Fibroblast of pulmonary artery (primary cell): ENCODE measurements at regions not wholly inside any gene's neighbourhood (a gene's known extent, or its start where the extent isn't known, plus 50 kb on each side); places are given as distances from the start of the nearest gene placed in this dataset.

Experiments used
- DNase-seq: peaks from one replicate; pipeline ENCODE4 v3.0.0-alpha.2; 2010; ENCODE audit warnings: low read depth
- H3K4me3 ChIP-seq: replicated peaks from 2 replicates; pipeline ENCODE4 v1.5.1; 2011; ENCODE audit warnings: low read depth, mild to moderate bottlenecking, control low read depth, low read length, moderate library complexity
- TF ChIP-seq, protein P1 (sequence below): IDR thresholded peaks from 2 replicates; pipeline ENCODE4 v1.5.1; 2011; ENCODE audit warnings: mild to moderate bottlenecking, control low read depth, low read length, inconsistent platforms; ENCODE audit errors: missing control alignments

DNA sequence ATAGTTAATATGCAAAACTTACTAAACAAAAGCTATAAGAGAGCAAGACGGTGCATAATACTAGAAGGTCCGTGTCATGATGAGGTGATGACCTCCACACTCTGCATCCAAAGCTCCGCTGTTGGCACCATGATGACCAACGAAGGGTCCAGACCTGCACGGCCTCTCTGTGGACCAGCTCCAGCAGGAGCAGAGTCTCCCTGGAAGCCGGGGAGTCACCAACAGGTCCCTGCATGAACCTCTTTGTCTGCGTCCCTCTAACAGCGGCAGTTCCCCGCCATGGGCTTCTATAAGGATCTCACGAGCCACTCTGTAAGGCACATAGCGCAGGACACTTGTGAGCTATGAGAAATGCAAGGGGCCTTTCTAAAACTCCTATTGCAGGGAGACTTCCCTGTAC is 517.3 kb downstream of the BRD1 start:
- no peak overlapping the region for H3K4me3 ChIP-seq
- DNase-seq = no peak
- TF ChIP-seq, protein P1, sequence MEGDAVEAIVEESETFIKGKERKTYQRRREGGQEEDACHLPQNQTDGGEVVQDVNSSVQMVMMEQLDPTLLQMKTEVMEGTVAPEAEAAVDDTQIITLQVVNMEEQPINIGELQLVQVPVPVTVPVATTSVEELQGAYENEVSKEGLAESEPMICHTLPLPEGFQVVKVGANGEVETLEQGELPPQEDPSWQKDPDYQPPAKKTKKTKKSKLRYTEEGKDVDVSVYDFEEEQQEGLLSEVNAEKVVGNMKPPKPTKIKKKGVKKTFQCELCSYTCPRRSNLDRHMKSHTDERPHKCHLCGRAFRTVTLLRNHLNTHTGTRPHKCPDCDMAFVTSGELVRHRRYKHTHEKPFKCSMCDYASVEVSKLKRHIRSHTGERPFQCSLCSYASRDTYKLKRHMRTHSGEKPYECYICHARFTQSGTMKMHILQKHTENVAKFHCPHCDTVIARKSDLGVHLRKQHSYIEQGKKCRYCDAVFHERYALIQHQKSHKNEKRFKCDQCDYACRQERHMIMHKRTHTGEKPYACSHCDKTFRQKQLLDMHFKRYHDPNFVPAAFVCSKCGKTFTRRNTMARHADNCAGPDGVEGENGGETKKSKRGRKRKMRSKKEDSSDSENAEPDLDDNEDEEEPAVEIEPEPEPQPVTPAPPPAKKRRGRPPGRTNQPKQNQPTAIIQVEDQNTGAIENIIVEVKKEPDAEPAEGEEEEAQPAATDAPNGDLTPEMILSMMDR = no peak

DNA sequence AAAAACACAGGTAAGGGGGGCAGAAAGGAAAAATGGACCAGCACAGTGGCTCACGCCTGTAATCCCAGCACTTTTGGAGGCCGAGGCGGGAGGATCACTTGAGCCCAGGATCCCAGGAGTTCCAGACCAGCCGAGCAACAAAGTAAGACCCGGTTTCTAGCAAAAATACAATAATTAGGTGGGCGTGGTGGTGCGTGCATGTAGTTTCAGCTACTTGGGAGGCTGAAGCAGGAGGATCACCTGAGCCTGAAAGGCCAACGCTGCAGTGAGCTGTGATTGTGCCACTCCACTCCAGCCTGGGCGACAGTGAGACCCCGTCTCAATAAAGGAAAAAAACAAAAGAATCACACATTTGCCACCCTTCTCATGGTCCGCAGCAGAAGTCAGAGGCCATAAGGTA is 519.4 kb downstream of the BRD1 start:
- TF ChIP-seq, protein P1 = no peak
- DNase-seq = no peak
- H3K4me3 ChIP-seq = no peak overlapping the region

DNA sequence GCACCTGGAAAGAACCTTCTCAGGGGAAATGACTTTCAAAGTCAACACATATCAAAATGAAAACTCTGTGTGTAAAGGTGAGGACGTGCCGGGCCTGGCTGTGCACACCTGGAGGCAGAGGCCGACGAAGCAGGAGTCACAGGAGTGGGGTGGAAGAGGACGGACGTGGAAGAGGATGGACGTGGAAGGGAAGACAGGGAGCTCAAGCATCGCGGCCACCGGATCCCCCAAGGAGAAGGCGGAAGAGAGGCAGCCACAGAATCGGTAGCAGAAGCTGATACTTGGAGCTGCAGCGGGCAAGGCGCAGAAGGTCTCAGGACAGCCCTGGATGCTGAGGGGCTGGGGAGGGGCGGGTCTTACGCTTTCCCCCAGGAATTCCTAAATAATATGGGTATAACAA is 519.8 kb downstream of the BRD1 start:
- no peak for DNase-seq
- TF ChIP-seq, protein P1 = no peak

DNA sequence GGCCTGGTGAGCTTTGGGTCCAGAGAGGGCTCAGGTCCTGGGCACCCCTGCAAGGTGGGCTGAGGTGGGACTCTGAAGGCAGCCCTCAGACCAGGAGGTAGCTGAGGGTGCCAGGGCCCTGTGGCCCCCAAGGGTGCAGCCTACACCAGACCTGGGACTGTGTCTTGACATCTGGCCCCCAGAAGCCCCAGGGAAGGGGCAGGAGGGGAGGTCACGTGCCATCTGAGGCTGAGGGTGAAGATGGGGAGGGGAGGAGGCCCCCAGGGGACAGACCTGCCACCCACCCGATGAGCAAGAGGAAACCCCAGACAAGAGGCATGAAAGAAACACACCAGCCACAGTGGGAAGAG is 520.2 kb downstream of the BRD1 start:
- no peak for DNase-seq
- H3K4me3 ChIP-seq = no peak overlapping the region
- TF ChIP-seq, protein P1 = no peak

More for the DNA sequence above, 519.8 kb downstream of the BRD1 start:
- H3K4me3 ChIP-seq = no peak overlapping the region

DNA sequence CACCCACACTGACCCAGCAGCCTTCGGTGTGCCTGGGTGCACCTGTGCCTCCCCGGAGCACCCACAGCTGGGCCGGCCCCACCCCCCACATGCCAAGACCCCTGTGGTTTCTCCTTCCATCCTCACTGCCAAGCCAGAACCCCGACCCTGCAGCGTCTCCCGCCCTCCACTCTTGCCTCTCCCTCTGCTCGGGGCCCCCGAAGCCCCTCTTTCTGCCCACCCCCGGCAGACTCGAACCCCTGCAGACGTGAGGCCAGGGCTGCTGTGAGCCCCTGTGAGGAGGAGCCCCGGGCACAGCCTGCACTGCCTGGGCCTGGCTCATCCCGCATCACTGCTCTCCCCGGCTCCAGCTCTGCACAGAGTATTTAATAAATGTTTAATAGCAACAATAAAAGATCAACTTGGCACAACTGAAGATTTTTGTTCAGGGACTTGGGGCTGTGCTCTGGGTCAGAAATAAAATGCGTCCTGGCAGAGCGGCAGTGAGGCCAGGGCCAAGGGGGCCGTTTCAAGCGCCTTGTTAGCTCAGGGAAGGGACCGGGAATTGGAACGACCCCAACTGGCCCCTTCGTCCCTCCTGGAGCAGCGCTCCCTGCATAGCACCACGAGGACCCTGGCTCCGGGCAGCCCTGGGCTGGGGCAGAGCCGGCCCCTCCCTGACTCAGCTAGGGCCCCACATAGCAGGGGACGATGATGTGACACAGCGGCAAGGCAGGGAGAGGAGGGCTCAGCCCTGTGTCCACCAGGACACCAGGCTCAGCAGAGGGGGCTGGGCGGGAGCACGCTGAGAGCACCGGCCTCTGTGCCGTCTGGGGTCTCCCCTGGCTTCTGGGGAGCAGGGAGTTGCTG is 520.8 kb downstream of the BRD1 start:
- TF ChIP-seq, protein P1 = no peak
- DNase-seq = no peak

DNA sequence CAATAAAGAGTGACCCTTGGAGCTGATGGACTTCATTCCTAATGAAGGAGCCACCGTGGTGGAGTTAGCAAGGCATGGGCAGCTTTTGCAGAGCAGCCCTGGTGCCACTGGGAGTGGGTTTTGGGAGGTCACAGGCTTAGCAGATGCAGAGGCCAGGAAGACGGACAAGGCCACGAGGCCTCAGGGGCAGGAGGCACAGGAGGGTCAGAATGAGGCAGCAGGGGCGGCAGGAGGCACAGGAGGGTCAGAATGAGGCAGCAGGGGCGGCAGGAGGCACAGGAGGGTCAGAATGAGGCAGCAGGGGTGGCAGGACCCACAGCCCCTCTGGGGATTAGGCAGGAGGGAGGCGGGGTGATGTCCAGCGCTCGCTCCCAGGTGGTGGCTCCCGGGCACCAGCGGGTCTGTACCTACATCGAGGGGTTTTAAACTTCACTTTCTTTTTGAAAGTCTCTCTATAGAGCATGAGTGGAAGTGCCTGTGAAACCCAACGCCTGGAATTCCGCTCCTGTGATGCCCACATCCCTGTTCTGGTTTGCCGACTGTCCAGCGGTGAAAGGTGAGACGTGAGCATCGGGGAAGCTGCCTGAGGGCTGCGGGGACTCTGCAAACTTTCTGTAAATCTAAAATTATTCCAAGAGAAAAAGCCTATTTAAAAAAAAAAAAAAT is 521.6 kb downstream of the BRD1 start:
- no peak for DNase-seq
- no peak overlapping the region for H3K4me3 ChIP-seq
- TF ChIP-seq, protein P1 = no peak

More for the DNA sequence above, 520.8 kb downstream of the BRD1 start:
- no peak overlapping the region for H3K4me3 ChIP-seq
